Hypothalamus (tissue), 51 donors: ENCODE measurements at regions not wholly inside any gene's neighbourhood (a gene's known extent, or its start where the extent isn't known, plus 50 kb on each side); places are given as distances from the start of the nearest gene placed in this dataset.

Source experiments
- DNase-seq, 51 donors: peaks; one replicate each; lab custom pipeline; 2025; lab: John Stamatoyannopoulos, UW

DNA sequence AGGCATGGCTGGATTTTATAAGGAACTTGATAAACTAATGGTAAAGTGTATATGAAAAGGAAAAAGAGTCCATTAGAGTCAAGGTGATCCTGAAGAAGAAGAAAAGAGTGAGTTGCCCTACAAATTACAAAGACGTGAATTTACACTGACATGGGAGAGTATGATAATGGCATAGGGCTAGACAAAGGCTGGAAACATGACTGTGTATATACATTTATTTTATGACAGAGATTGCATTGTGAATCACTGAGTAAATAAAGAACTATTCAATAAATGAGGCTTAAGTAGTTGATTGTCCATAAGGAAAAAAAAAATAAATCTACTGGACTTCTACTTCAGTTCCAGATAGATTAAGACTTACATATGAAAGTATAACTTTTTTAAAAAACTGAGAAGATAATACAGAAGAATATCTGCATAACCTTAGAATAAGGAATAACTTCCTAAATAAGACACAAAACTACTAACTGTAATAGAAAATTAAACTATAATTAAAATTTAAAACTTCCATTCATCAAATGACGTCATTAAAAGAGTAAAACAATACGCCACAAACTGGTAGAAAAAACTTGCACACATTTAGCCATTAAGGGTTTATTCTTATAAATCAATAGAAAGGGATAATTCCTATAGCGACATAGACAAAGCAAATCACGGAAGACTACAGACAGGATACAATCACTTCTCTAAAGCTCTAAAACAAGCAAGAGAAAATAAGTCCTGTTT is 278.5 kb downstream of the NOVA1 start:
- no peak for DNase-seq

DNA sequence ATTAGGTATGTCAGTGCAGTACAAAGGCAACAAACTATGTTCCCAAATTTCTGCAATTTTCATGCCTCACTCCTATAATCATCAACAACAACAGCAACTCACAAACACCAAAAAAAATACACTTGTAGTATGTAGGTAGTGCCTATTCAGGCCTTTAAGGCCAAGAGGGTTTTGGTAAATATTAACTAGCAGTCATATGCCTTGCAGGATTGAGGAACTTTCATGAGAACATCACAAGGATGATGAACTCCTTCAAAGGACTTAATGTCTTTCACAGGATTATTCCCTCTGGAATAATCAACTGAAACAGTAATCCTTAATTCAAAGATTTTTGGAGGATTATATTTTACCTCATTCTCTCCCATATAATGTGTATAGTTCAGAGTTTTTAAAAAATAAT is 293.8 kb downstream of the NOVA1 start:
- DNase-seq, result no peak

DNA sequence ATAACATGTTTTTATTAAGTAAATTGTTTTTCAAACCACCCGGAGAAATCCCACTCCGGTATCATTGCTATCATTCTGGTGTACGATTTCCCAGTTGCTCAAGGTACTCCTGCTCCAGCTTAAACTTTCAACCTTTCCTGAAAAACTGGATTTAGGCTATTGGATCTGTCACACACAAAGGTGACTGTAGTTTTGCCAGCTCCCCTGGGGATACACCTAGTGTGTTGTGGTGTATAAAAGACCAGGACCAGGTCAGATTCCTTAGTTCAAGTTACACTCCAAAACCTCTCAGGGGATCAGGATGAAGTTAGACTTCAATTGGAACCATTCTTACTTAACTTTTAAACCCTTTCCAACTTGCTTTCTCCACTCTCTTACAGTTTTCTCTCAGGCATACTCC is 303.9 kb downstream of the NOVA1 start:
- DNase-seq, result no peak

DNA sequence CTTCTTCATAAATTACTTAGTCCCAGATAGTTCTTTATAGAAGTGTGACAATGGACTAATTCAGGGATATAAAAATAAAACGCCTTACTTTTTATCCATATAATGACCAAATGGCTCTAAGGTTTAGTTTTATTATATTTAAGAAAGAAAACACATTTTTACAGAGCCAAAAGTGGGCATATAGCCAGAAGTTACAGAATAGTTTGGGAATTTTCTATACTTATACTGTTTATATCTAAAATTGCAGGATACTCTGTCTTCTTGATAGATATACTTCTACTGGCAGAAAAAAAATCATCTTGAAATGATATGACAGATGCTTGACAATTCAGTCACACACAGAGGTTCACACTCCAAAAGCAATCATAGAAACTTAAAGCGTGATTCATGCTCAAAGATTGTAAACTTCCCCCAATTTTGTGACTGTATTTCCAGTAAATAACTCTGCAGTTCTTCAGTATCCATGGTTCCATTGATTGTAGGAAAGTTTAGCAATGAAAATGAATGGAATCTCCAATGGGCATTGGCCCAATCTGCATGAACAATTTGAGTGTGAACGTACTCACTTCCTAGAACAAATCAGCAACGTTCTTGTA is 307.8 kb downstream of the NOVA1 start:
- DNase-seq, result no peak

DNA sequence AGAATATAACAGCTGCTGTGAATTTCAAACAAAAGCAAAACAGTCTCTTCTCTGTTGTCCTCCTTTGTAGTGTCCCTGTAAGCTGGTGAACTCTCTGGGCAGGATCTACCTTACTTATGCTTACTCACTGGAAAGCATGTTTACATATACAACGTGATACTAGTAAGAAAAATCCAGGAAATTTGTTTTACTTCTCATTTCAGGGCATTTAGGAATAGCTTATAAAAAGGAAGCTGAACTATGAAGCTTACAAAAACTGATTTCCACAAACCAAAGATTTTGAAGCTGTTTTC is 311.0 kb downstream of the NOVA1 start:
- no peak for DNase-seq

GRCh38 chr14:26286081-26286912 is 311.5 kb downstream of the NOVA1 start:
- DNase-seq, result no peak

DNA sequence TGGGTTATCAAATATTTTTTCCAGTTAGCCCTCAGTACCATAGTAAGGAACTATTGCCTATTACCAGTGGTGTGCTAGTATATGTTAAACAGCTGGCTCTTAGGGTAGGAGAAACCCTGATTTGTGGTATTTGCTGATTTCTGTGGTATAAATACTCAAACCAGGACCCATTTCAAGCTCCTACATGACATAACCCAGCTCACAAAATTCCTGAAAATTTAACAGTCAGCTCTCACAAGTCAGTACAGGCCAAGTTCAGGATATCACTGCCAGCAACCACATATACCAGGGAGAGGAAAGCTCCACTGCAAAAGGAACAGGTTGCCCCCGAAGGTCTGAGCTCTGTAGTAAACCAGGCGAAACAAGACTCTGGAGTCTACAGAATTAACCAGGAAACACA is 315.3 kb downstream of the NOVA1 start:
- DNase-seq, result peak in 1 of 51 donors; percentile 1

- DNase-seq, result peak in 10 of 51 donors; percentile 1 to 31 (median 4)
Measured at GRCh38 chr14:26282011-26282410, 315.8 kb downstream of the NOVA1 start.

- no peak for DNase-seq
Measured at GRCh38 chr14:26281280-26281998, 316.4 kb downstream of the NOVA1 start.

GRCh38 chr14:26276757-26277156 is 321.1 kb downstream of the NOVA1 start:
- peak in 2 of 51 donors; percentile 1 to 14 for DNase-seq

- no peak for DNase-seq
Measured at GRCh38 chr14:26265170-26265685, 332.6 kb downstream of the NOVA1 start.

GRCh38 chr14:26261368-26262122 is 336.3 kb downstream of the NOVA1 start:
- no peak for DNase-seq

- no peak for DNase-seq
Measured at GRCh38 chr14:26255213-26255612, 342.6 kb downstream of the NOVA1 start.

DNA sequence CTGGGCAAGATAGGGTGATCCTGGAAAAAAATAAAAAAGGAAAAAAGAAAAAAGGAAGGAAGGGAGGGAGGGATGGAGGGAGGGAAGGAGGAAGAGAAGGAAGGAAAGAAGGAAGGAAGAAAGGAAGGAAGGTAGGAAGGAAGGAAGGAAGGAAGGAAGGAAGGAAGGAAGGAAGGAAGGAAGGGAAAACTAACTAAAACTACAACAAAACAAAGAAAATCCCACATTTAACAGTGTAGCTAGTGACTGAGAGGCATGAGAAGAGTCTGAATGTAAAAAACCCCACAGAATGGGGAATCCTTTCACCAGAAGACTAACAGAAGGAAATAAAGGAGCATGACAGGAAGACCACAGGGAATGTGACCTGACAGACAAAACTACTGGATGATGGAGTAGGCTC is 345.7 kb downstream of the NOVA1 start:
- no peak for DNase-seq

- no peak for DNase-seq
Measured at GRCh38 chr14:26233118-26233517, 364.7 kb downstream of the NOVA1 start.

DNA sequence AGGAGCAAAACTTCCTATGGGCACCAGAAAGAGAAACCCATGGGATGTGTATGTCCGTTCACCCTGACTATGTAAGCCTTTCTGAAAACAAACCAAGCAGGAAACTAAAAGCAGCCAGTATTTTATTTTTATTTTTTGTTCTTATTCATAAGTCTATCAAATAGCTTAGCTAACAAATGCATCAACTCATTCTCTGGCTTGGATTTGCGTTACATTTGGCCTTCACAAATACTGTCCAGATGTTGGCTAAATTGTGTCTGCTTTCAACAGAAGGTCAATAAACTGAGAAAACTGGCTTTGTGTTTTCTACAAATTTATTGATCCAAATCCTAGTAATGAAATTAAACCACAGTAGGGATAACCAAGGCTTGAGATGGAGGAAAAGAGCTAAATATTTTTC is 379.0 kb downstream of the NOVA1 start:
- no peak for DNase-seq

DNA sequence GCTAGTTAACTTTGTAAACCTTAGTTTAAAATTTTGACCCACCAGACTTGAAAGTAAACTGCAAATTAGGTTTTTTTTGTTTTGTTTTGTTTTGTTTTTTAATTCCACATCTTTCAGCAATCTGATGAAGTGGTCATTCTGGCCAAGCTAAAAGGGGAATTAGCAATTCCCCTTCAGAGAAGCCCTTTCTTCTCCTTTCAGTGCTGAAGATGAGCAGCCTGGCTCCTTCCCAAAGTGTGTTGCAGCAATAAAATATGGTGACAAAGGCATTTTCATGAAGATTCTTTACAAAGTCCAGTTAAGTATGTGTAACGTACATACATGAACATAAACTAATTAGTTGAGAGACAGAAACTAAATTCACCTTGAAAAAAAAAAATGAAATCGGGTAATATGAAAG is 380.1 kb downstream of the NOVA1 start:
- DNase-seq, result peak in 2 of 51 donors; percentile 1 to 14

GRCh38 chr14:26216786-26217185 is 381.0 kb downstream of the NOVA1 start:
- DNase-seq, result no peak

GRCh38 chr14:26213846-26214575 is 383.8 kb downstream of the NOVA1 start:
- no peak for DNase-seq

GRCh38 chr14:26209699-26210098 is 388.1 kb downstream of the NOVA1 start:
- DNase-seq, result no peak
